ENCODE measurements at regions not wholly inside any gene's neighbourhood (a gene's known extent, or its start where the extent isn't known, plus 50 kb on each side); places are given as distances from the start of the nearest gene placed in this dataset.

GRCh38 chr17:54795046-54795445 is 105.6 kb upstream of the TOM1L1 start:
- H3K4me1 ChIP-seq (ENCODE audit: control insufficient read depth, extremely low read depth, insufficient read depth, low read length): no peaks in the 10 kb centered on the region
- no peaks in the 10 kb centered on the region for H3K27me3 ChIP-seq (ENCODE audit: control insufficient read depth, insufficient read depth, low read length)
- no peaks in the 10 kb centered on the region for H4K20me1 ChIP-seq (ENCODE audit: control insufficient read depth, extremely low read depth, insufficient read depth, low read length)
- H3K4me3 ChIP-seq (replicated peaks in 1 of 4; ENCODE audit: control extremely low read depth in 1 of 4, insufficient read depth in 1 of 4, low read depth in 3 of 4, low read length in 4 of 4): no peak overlapping the region
- no peaks in the 10 kb centered on the region for H3K79me2 ChIP-seq (ENCODE audit: control insufficient read depth, insufficient read depth, low read length)
- no peak for DNase-seq (ENCODE audit: low read depth in 2 of 2)
- H2AFZ ChIP-seq (ENCODE audit: low read length): no peak overlapping the region
- no peak overlapping the region for H3K4me2 ChIP-seq (ENCODE audit: extremely low read depth, insufficient read depth, low read length)
- TF ChIP-seq EZH2 (IDR thresholded peaks at IDR 0.05; ENCODE audit: low read length, missing control alignments): no peak
- TF ChIP-seq CTCF (conservative IDR thresholded peaks at IDR 0.05 in 1 of 2, IDR thresholded peaks at IDR 0.05 in 1 of 2; ENCODE audit: low read depth in 1 of 2, low read length in 2 of 2): no peak
- no peaks in the 10 kb centered on the region for H3K9me3 ChIP-seq (ENCODE audit: control insufficient read depth, insufficient read depth, low read depth, low read length)
- no peak overlapping the region for H3K27ac ChIP-seq (ENCODE audit: insufficient read depth, low read length)
- H3K9ac ChIP-seq (ENCODE audit: insufficient read depth, low read length): no peak overlapping the region
- no peaks in the 10 kb centered on the region for H3K36me3 ChIP-seq (ENCODE audit: control insufficient read depth, insufficient read depth, low read length)

GRCh38 chr17:54807331-54807730 is 93.3 kb upstream of the TOM1L1 start:
- Histone ChIP-seq H3K4me3 (replicated peaks in 1 of 4; ENCODE audit: control extremely low read depth in 1 of 4, insufficient read depth in 1 of 4, low read depth in 3 of 4, low read length in 4 of 4) (no peak overlapping the region), H3K27ac (ENCODE audit: insufficient read depth, low read length) (no peak overlapping the region), H3K27me3 (ENCODE audit: control insufficient read depth, insufficient read depth, low read length) (no peaks in the 10 kb centered on the region), H3K79me2 (ENCODE audit: control insufficient read depth, insufficient read depth, low read length) (no peaks in the 10 kb centered on the region), H3K4me1 (ENCODE audit: control insufficient read depth, extremely low read depth, insufficient read depth, low read length) (no peaks in the 10 kb centered on the region), H3K4me2 (ENCODE audit: extremely low read depth, insufficient read depth, low read length) (no peak overlapping the region), H3K9ac (ENCODE audit: insufficient read depth, low read length) (no peak overlapping the region), H3K36me3 (ENCODE audit: control insufficient read depth, insufficient read depth, low read length) (no peaks in the 10 kb centered on the region), H4K20me1 (ENCODE audit: control insufficient read depth, extremely low read depth, insufficient read depth, low read length) (no peaks in the 10 kb centered on the region), H3K9me3 (ENCODE audit: control insufficient read depth, insufficient read depth, low read depth, low read length) (no peaks in the 10 kb centered on the region), H2AFZ (ENCODE audit: low read length) (no peak overlapping the region)
- no peak for TF ChIP-seq CTCF (conservative IDR thresholded peaks at IDR 0.05 in 1 of 2, IDR thresholded peaks at IDR 0.05 in 1 of 2; ENCODE audit: low read depth in 1 of 2, low read length in 2 of 2)
- TF ChIP-seq EZH2 (IDR thresholded peaks at IDR 0.05; ENCODE audit: low read length, missing control alignments): no peak
- no peak for DNase-seq (ENCODE audit: low read depth in 2 of 2)

GRCh38 chr17:54813896-54814295 is 86.8 kb upstream of the TOM1L1 start:
- no peaks in the 10 kb centered on the region for H3K36me3 ChIP-seq (ENCODE audit: control insufficient read depth, insufficient read depth, low read length)
- no peaks in the 10 kb centered on the region for H3K79me2 ChIP-seq (ENCODE audit: control insufficient read depth, insufficient read depth, low read length)
- no peak overlapping the region for H2AFZ ChIP-seq (ENCODE audit: low read length)
- no peak overlapping the region for H3K9ac ChIP-seq (ENCODE audit: insufficient read depth, low read length)
- H3K4me3 ChIP-seq (replicated peaks in 1 of 4; ENCODE audit: control extremely low read depth in 1 of 4, insufficient read depth in 1 of 4, low read depth in 3 of 4, low read length in 4 of 4): no peak overlapping the region
- no peak for DNase-seq (ENCODE audit: low read depth in 2 of 2)
- no peaks in the 10 kb centered on the region for H4K20me1 ChIP-seq (ENCODE audit: control insufficient read depth, extremely low read depth, insufficient read depth, low read length)
- no peaks in the 10 kb centered on the region for H3K9me3 ChIP-seq (ENCODE audit: control insufficient read depth, insufficient read depth, low read depth, low read length)
- no peak for TF ChIP-seq CTCF (conservative IDR thresholded peaks at IDR 0.05 in 1 of 2, IDR thresholded peaks at IDR 0.05 in 1 of 2; ENCODE audit: low read depth in 1 of 2, low read length in 2 of 2)
- no peaks in the 10 kb centered on the region for H3K4me1 ChIP-seq (ENCODE audit: control insufficient read depth, extremely low read depth, insufficient read depth, low read length)
- no peak overlapping the region for H3K27ac ChIP-seq (ENCODE audit: insufficient read depth, low read length)
- no peaks in the 10 kb centered on the region for H3K27me3 ChIP-seq (ENCODE audit: control insufficient read depth, insufficient read depth, low read length)
- H3K4me2 ChIP-seq (ENCODE audit: extremely low read depth, insufficient read depth, low read length): no peak overlapping the region
